Liver (tissue), 7 donors: ENCODE measurements at regions not wholly inside any gene's neighbourhood (a gene's known extent, or its start where the extent isn't known, plus 50 kb on each side); places are given as distances from the start of the nearest gene placed in this dataset.

Experiments
- DNase-seq: peaks from one replicate; pipeline ENCODE4 v3.0.0-alpha.2; 2017; ENCODE audit warnings: low spot score
- H3K27ac ChIP-seq, 2 donors: one replicate each; pipeline ENCODE4 v1.7.0; 2013; ENCODE audit warnings: inconsistent platforms in 2 of 2, low read length in 2 of 2, control low read depth in 1 of 2, low read depth in 1 of 2, mild to moderate bottlenecking in 1 of 2
- H3K27me3 ChIP-seq, 4 donors: one replicate each; pipeline versions ENCODE4 v1.6.1 to v1.7.0; 2013; ENCODE audit warnings: low read length in 3 of 4, inconsistent platforms in 1 of 4, mild to moderate bottlenecking in 1 of 4, moderate library complexity in 1 of 4; ENCODE audit not compliant: control insufficient read depth in 4 of 4, insufficient read depth in 4 of 4
- H3K36me3 ChIP-seq, 4 donors: one replicate each; pipeline versions ENCODE4 v1.6.1 to v1.7.0; 2013; ENCODE audit warnings: low read length in 3 of 4, mild to moderate bottlenecking in 3 of 4, low read depth in 1 of 4, moderate library complexity in 1 of 4; ENCODE audit not compliant: control insufficient read depth in 4 of 4, insufficient read depth in 3 of 4
- H3K4me1 ChIP-seq, 4 donors: one replicate each; pipeline versions ENCODE4 v1.6.1 to v1.7.0; 2013; ENCODE audit warnings: low read length in 3 of 4, mild to moderate bottlenecking in 3 of 4, moderate library complexity in 1 of 4; ENCODE audit not compliant: control insufficient read depth in 4 of 4, insufficient read depth in 4 of 4
- H3K4me3 ChIP-seq, 3 donors: one replicate each; pipeline versions ENCODE4 v1.6.1 to v1.7.0; 2013; ENCODE audit warnings: low read length in 3 of 3, control low read depth in 1 of 3, low read depth in 1 of 3, mild to moderate bottlenecking in 1 of 3
- H3K9ac ChIP-seq, 2 donors: one replicate each; pipeline ENCODE4 v1.7.0; 2013; ENCODE audit warnings: low read length in 2 of 2, mild to moderate bottlenecking in 2 of 2, moderate library complexity in 2 of 2, control low read depth in 1 of 2, low read depth in 1 of 2
- H3K9me3 ChIP-seq, 4 donors: one replicate each; pipeline versions ENCODE4 v1.6.1 to v1.7.0; 2013; ENCODE audit warnings: low read length in 3 of 4; ENCODE audit not compliant: control insufficient read depth in 4 of 4
- EGR1 ChIP-seq, 2 donors: IDR thresholded peaks; 2 replicates each; pipeline ENCODE4 v1.6.1; 2016 to 2018; ENCODE audit warnings: antibody characterized with exemption in 2 of 2, low read depth in 2 of 2
- FOXA2 ChIP-seq: IDR thresholded peaks from 2 replicates; pipeline ENCODE4 v1.6.1; 2016; ENCODE audit warnings: antibody characterized with exemption
- GABPA ChIP-seq, 2 donors: IDR thresholded peaks in 1 of 2; conservative IDR thresholded peaks in 1 of 2; 2 replicates each; pipeline ENCODE4 v1.6.1; 2016; ENCODE audit warnings: antibody characterized with exemption in 2 of 2, mild to moderate bottlenecking in 1 of 2, moderate library complexity in 1 of 2
- HNF4A ChIP-seq, 2 donors: conservative IDR thresholded peaks; 2 replicates each; pipeline ENCODE4 v1.6.1; 2016; ENCODE audit warnings: antibody characterized with exemption in 2 of 2, mild to moderate bottlenecking in 2 of 2
- JUND ChIP-seq, 2 donors: IDR thresholded peaks; 2 replicates each; pipeline ENCODE4 v1.6.1; 2016; ENCODE audit warnings: antibody characterized with exemption in 2 of 2
- MAX ChIP-seq: IDR thresholded peaks from 2 replicates; pipeline ENCODE4 v1.6.1; 2016; ENCODE audit warnings: antibody characterized with exemption
- RAD21 ChIP-seq, 2 donors: IDR thresholded peaks; 2 replicates each; pipeline ENCODE4 v1.6.1; 2016; ENCODE audit warnings: antibody characterized with exemption in 2 of 2, mild to moderate bottlenecking in 2 of 2
- REST ChIP-seq: IDR thresholded peaks from 2 replicates; pipeline ENCODE4 v1.6.1; 2016; ENCODE audit warnings: antibody characterized with exemption, mild to moderate bottlenecking
- RXRA ChIP-seq, 2 donors: IDR thresholded peaks; 2 replicates each; pipeline ENCODE4 v1.6.1; 2017 to 2018; ENCODE audit warnings: antibody characterized with exemption in 2 of 2, mild to moderate bottlenecking in 1 of 2
- TAF1 ChIP-seq: conservative IDR thresholded peaks from 2 replicates; pipeline ENCODE4 v1.6.1; 2016; ENCODE audit warnings: antibody characterized with exemption, mild to moderate bottlenecking
- ZBTB33 ChIP-seq: IDR thresholded peaks from 2 replicates; pipeline ENCODE4 v1.6.1; 2016; ENCODE audit warnings: antibody characterized with exemption
- WGBS: extraction: QIAGEN DNeasy Blood & Tissue Kit; methylation state at CpG from one replicate; pipeline ENCODE4 v1.1.7; 2013; 5-methylcytosine and 5-hydroxymethylcytosine counted together
- donor health status: healthy.
- donor health status: healthy.
- donor health status: healthy.
- donor health status: healthy.

GRCh38 chr6:86723729-86724128, 213.6 kb upstream of the HTR1E start:
- 59% methylated on average over 4 of the region's 4 CpGs for WGBS
- no peak overlapping the region for H3K27ac ChIP-seq
- no peak overlapping the region for H3K9ac ChIP-seq
- H3K36me3 ChIP-seq: no peaks in the 10 kb centered on the region
- TF ChIP-seq JUND (IDR thresholded peaks at IDR 0.05) (no peak), RAD21 (IDR thresholded peaks at IDR 0.05) (no peak), RXRA (IDR thresholded peaks at IDR 0.05) (no peak), REST (no peak), ZBTB33 (no peak)
- H3K4me1 ChIP-seq: no peaks in the 10 kb centered on the region
- H3K27me3 ChIP-seq: no peaks in the 10 kb centered on the region
- peaks cover 0 to 9% (median 1%) of the 10 kb centered on the region in 4 donors for H3K9me3 ChIP-seq
- H3K4me3 ChIP-seq: no peak overlapping the region
- no peak for DNase-seq

- no peak for DNase-seq
- Histone ChIP-seq H3K4me3 (no peak overlapping the region), H3K9ac (no peak overlapping the region), H3K36me3 (no peaks in the 10 kb centered on the region), H3K27me3 (no peaks in the 10 kb centered on the region), H3K4me1 (no peaks in the 10 kb centered on the region), H3K27ac (no peak overlapping the region), H3K9me3 (peaks cover 0 to 9% (median 1%) of the 10 kb centered on the region in 4 donors)
- WGBS: 48% methylated on average over 3 of the region's 3 CpGs
- no peak for TF ChIP-seq GABPA (IDR thresholded peaks at IDR 0.05 in 1 of 2, conservative IDR thresholded peaks at IDR 0.05 in 1 of 2)
- TF ChIP-seq RXRA (IDR thresholded peaks at IDR 0.05): no peak
- no peak for TF ChIP-seq REST
- no peak for TF ChIP-seq FOXA2
- TF ChIP-seq EGR1 (IDR thresholded peaks at IDR 0.05; ENCODE audit: low read depth in 2 of 2): no peak
- TF ChIP-seq TAF1: no peak
- no peak for TF ChIP-seq MAX
- no peak for TF ChIP-seq HNF4A (conservative IDR thresholded peaks at IDR 0.05)
- no peak for TF ChIP-seq RAD21 (IDR thresholded peaks at IDR 0.05)
Observed at GRCh38 chr6:86723151-86723550, 214.2 kb upstream of the HTR1E start.
